Neural crest cell (in vitro differentiated cells): ENCODE measurements at regions not wholly inside any gene's neighbourhood (a gene's known extent, or its start where the extent isn't known, plus 50 kb on each side); places are given as distances from the start of the nearest gene placed in this dataset.
"Not testable (repeated sequence)": the region's sequence is repeated elsewhere in the genome, so short reads cannot be mapped to it uniquely, and the experiment has no call there.

Source experiments
- DNase-seq: peaks from one replicate; pipeline ENCODE4 v3.0.0; 2021; ENCODE audit warnings: low read depth, mixed read lengths, low spot score
- H3K27ac Mint-ChIP-seq: one replicate; pipeline ENCODE4 v1.8.0; 2021; ENCODE audit warnings: mild to moderate bottlenecking, mixed read lengths; ENCODE audit not compliant: unreplicated experiment
- H3K27me3 Mint-ChIP-seq: 2 replicates; pipeline ENCODE4 v1.8.0; 2021; ENCODE audit warnings: low read depth, mild to moderate bottlenecking, mixed read lengths
- H3K36me3 Mint-ChIP-seq: 2 replicates; pipeline ENCODE4 v1.8.0; 2021; ENCODE audit warnings: low read depth, mild to moderate bottlenecking, mixed read lengths
- H3K4me1 Mint-ChIP-seq: 2 replicates; pipeline ENCODE4 v1.8.0; 2021; ENCODE audit warnings: mixed read lengths
- H3K4me3 Mint-ChIP-seq: one replicate; pipeline ENCODE4 v1.8.0; 2021; ENCODE audit warnings: mild to moderate bottlenecking, mixed read lengths
- H3K9me3 Mint-ChIP-seq: 2 replicates; pipeline ENCODE4 v1.8.0; 2021; ENCODE audit warnings: mixed read lengths
- CTCF ChIP-seq: fragments of 200-600 bp; sonication (generic); conservative IDR thresholded peaks from 2 replicates; pipeline ENCODE4 v1.5.0; 2021; ENCODE audit warnings: antibody characterized with exemption, mild to moderate bottlenecking

- no peak overlapping the region for H3K4me3 Mint-ChIP-seq
- no peaks in the 10 kb centered on the region for H3K9me3 Mint-ChIP-seq
- peaks cover 97% of the 10 kb centered on the region for H3K27me3 Mint-ChIP-seq
- H3K4me1 Mint-ChIP-seq, result no peaks in the 10 kb centered on the region
- H3K27ac Mint-ChIP-seq, result no peak overlapping the region
- H3K36me3 Mint-ChIP-seq, result no peaks in the 10 kb centered on the region
- TF ChIP-seq CTCF, result no peak
- DNase-seq, result no peak
Observed at GRCh38 chr22:22180738-22181285, 63.8 kb upstream of the VPREB1 start.

- H3K36me3 Mint-ChIP-seq, result no peaks in the 10 kb centered on the region
- no peak overlapping the region for H3K27ac Mint-ChIP-seq
- DNase-seq, result no peak
- H3K4me1 Mint-ChIP-seq, result no peaks in the 10 kb centered on the region
- peaks cover 97% of the 10 kb centered on the region for H3K27me3 Mint-ChIP-seq
- H3K9me3 Mint-ChIP-seq, result no peaks in the 10 kb centered on the region
- no peak overlapping the region for H3K4me3 Mint-ChIP-seq
- TF ChIP-seq CTCF, result no peak
Observed at GRCh38 chr22:22179858-22180257, 64.7 kb upstream of the VPREB1 start.

- no peak overlapping the region for H3K4me3 Mint-ChIP-seq
- H3K4me1 Mint-ChIP-seq, result no peaks in the 10 kb centered on the region
- TF ChIP-seq CTCF, result no peak
- no peaks in the 10 kb centered on the region for H3K36me3 Mint-ChIP-seq
- no peaks in the 10 kb centered on the region for H3K9me3 Mint-ChIP-seq
- DNase-seq, result no peak
- peaks cover 94% of the 10 kb centered on the region for H3K27me3 Mint-ChIP-seq
- H3K27ac Mint-ChIP-seq, result no peak overlapping the region
Observed at GRCh38 chr22:22178992-22179391, 65.6 kb upstream of the VPREB1 start.

GRCh38 chr22:22178355-22178965, 66.1 kb upstream of the VPREB1 start:
- DNase-seq, result no peak
- H3K4me1 Mint-ChIP-seq, result no peaks in the 10 kb centered on the region
- H3K27me3 Mint-ChIP-seq, result peaks cover 92% of the 10 kb centered on the region
- no peak overlapping the region for H3K4me3 Mint-ChIP-seq
- H3K27ac Mint-ChIP-seq, result no peak overlapping the region
- no peaks in the 10 kb centered on the region for H3K9me3 Mint-ChIP-seq
- no peak for TF ChIP-seq CTCF
- H3K36me3 Mint-ChIP-seq, result no peaks in the 10 kb centered on the region

GRCh38 chr22:22176929-22177616, 67.5 kb upstream of the VPREB1 start:
- no peak for TF ChIP-seq CTCF
- Mint-ChIP-seq H3K27ac (no peak overlapping the region), H3K9me3 (no peaks in the 10 kb centered on the region), H3K4me1 (no peaks in the 10 kb centered on the region), H3K27me3 (peaks cover 83% of the 10 kb centered on the region), H3K4me3 (no peak overlapping the region), H3K36me3 (no peaks in the 10 kb centered on the region)
- DNase-seq, result no peak

GRCh38 chr22:22172896-22173628, 71.5 kb upstream of the VPREB1 start:
- not testable (repeated sequence) for DNase-seq, H3K27ac Mint-ChIP-seq, H3K36me3 Mint-ChIP-seq, H3K9me3 Mint-ChIP-seq, H3K4me1 Mint-ChIP-seq, H3K4me3 Mint-ChIP-seq
- peaks cover 81% of the 10 kb centered on the region for H3K27me3 Mint-ChIP-seq
